WTC11 (cell line): ENCODE measurements at regions not wholly inside any gene's neighbourhood (a gene's known extent, or its start where the extent isn't known, plus 50 kb on each side); places are given as distances from the start of the nearest gene placed in this dataset.

Experiments
- CREB1 ChIP-seq: sonication (generic); formaldehyde crosslinking; IDR thresholded peaks from 2 replicates; pipeline ENCODE4 v1.8.0; 2023; ENCODE audit warnings: mild to moderate bottlenecking, missing genetic modification reagents
- FOXJ3 ChIP-seq: sonication (generic); formaldehyde crosslinking; IDR thresholded peaks from 2 replicates; pipeline ENCODE4 v1.9.0; 2021; ENCODE audit warnings: missing genetic modification reagents, mild to moderate bottlenecking, borderline replicate concordance
- GABPB1 ChIP-seq: sonication (generic); formaldehyde crosslinking; IDR thresholded peaks from 2 replicates; pipeline ENCODE4 v1.8.1; 2023; ENCODE audit warnings: mild to moderate bottlenecking, missing genetic modification reagents
- NFE2L1 ChIP-seq: sonication (generic); formaldehyde crosslinking; IDR thresholded peaks from 2 replicates; pipeline ENCODE4 v1.8.1; 2023; ENCODE audit warnings: missing genetic modification reagents
- SP1 ChIP-seq: sonication (generic); formaldehyde crosslinking; conservative IDR thresholded peaks from 2 replicates; pipeline ENCODE4 v1.8.1; 2022; ENCODE audit warnings: missing genetic modification reagents
- TEAD1 ChIP-seq: sonication (generic); formaldehyde crosslinking; IDR thresholded peaks from 2 replicates; pipeline ENCODE4 v1.8.0; 2022; ENCODE audit warnings: mild to moderate bottlenecking, missing genetic modification reagents
- TF ChIP-seq, protein P1 (sequence below): fragments of 200-600 bp; IDR thresholded peaks from 2 replicates; pipeline ENCODE4 v1.8.0; 2022; ENCODE audit warnings: antibody characterized with exemption
- TF ChIP-seq, protein P2 (sequence below): sonication (generic); formaldehyde crosslinking; IDR thresholded peaks from 2 replicates; pipeline ENCODE4 v1.8.0; 2022; ENCODE audit warnings: mild to moderate bottlenecking, missing genetic modification reagents
- TF ChIP-seq, protein P3 (sequence below): sonication (generic); formaldehyde crosslinking; IDR thresholded peaks from 2 replicates; pipeline ENCODE4 v1.8.1; 2022; ENCODE audit warnings: low read depth, missing genetic modification reagents, borderline replicate concordance
- TF ChIP-seq, protein P4 (sequence below): sonication (generic); formaldehyde crosslinking; IDR thresholded peaks from 2 replicates; pipeline ENCODE4 v1.8.1; 2023; ENCODE audit warnings: mild to moderate bottlenecking, missing genetic modification reagents
- TF ChIP-seq, protein P5 (sequence below): sonication (generic); formaldehyde crosslinking; IDR thresholded peaks from 2 replicates; pipeline ENCODE4 v1.8.0; 2022; ENCODE audit warnings: mild to moderate bottlenecking, missing genetic modification reagents
- TF ChIP-seq, protein P6 (sequence below): fragments of 250-450 bp; sonication (Bioruptor Pico); IDR thresholded peaks from 2 replicates; pipeline ENCODE4 v2.1.2; 2022; ENCODE audit warnings: mild to moderate bottlenecking, moderate library complexity
- TF ChIP-seq, protein P7 (sequence below): sonication (generic); formaldehyde crosslinking; IDR thresholded peaks from 2 replicates; pipeline ENCODE4 v1.8.0; 2022; ENCODE audit warnings: mild to moderate bottlenecking, missing genetic modification reagents
- TF ChIP-seq, protein P8 (sequence below): sonication (generic); formaldehyde crosslinking; IDR thresholded peaks from 2 replicates; pipeline ENCODE4 v1.8.1; 2023; ENCODE audit warnings: mild to moderate bottlenecking, moderate library complexity, missing genetic modification reagents

DNA sequence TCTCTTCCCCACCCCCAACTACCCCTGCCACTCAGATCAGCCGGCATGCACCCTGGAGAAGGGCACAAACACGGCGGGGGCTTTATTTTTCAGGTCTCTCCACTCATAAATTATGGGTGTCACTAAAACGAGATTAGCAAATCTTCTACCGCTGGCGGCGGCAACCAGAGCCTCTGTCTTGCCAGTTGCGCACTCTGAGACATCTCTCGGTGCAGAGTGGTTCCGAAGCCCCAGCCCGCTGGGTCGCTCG lies 125.3 kb upstream of the C11orf58 start:
- TF ChIP-seq, protein P1, sequence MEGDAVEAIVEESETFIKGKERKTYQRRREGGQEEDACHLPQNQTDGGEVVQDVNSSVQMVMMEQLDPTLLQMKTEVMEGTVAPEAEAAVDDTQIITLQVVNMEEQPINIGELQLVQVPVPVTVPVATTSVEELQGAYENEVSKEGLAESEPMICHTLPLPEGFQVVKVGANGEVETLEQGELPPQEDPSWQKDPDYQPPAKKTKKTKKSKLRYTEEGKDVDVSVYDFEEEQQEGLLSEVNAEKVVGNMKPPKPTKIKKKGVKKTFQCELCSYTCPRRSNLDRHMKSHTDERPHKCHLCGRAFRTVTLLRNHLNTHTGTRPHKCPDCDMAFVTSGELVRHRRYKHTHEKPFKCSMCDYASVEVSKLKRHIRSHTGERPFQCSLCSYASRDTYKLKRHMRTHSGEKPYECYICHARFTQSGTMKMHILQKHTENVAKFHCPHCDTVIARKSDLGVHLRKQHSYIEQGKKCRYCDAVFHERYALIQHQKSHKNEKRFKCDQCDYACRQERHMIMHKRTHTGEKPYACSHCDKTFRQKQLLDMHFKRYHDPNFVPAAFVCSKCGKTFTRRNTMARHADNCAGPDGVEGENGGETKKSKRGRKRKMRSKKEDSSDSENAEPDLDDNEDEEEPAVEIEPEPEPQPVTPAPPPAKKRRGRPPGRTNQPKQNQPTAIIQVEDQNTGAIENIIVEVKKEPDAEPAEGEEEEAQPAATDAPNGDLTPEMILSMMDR, result no peak
- TF ChIP-seq FOXJ3 (CRISPR knock-in tag) (no peak), GABPB1 (CRISPR knock-in tag) (no peak), SP1 (no peak), CREB1 (CRISPR knock-in tag) (no peak), NFE2L1 (CRISPR knock-in tag) (no peak), TEAD1 (CRISPR knock-in tag) (no peak)
- TF ChIP-seq, protein P2, sequence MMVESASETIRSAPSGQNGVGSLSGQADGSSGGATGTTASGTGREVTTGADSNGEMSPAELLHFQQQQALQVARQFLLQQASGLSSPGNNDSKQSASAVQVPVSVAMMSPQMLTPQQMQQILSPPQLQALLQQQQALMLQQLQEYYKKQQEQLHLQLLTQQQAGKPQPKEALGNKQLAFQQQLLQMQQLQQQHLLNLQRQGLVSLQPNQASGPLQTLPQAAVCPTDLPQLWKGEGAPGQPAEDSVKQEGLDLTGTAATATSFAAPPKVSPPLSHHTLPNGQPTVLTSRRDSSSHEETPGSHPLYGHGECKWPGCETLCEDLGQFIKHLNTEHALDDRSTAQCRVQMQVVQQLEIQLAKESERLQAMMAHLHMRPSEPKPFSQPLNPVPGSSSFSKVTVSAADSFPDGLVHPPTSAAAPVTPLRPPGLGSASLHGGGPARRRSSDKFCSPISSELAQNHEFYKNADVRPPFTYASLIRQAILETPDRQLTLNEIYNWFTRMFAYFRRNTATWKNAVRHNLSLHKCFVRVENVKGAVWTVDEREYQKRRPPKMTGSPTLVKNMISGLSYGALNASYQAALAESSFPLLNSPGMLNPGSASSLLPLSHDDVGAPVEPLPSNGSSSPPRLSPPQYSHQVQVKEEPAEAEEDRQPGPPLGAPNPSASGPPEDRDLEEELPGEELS (CRISPR knock-in tag), result no peak
- TF ChIP-seq, protein P3, sequence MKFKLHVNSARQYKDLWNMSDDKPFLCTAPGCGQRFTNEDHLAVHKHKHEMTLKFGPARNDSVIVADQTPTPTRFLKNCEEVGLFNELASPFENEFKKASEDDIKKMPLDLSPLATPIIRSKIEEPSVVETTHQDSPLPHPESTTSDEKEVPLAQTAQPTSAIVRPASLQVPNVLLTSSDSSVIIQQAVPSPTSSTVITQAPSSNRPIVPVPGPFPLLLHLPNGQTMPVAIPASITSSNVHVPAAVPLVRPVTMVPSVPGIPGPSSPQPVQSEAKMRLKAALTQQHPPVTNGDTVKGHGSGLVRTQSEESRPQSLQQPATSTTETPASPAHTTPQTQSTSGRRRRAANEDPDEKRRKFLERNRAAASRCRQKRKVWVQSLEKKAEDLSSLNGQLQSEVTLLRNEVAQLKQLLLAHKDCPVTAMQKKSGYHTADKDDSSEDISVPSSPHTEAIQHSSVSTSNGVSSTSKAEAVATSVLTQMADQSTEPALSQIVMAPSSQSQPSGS (CRISPR knock-in tag), result no peak
- TF ChIP-seq, protein P4, sequence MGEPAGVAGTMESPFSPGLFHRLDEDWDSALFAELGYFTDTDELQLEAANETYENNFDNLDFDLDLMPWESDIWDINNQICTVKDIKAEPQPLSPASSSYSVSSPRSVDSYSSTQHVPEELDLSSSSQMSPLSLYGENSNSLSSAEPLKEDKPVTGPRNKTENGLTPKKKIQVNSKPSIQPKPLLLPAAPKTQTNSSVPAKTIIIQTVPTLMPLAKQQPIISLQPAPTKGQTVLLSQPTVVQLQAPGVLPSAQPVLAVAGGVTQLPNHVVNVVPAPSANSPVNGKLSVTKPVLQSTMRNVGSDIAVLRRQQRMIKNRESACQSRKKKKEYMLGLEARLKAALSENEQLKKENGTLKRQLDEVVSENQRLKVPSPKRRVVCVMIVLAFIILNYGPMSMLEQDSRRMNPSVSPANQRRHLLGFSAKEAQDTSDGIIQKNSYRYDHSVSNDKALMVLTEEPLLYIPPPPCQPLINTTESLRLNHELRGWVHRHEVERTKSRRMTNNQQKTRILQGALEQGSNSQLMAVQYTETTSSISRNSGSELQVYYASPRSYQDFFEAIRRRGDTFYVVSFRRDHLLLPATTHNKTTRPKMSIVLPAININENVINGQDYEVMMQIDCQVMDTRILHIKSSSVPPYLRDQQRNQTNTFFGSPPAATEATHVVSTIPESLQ (CRISPR knock-in tag), result no peak
- TF ChIP-seq, protein P5, sequence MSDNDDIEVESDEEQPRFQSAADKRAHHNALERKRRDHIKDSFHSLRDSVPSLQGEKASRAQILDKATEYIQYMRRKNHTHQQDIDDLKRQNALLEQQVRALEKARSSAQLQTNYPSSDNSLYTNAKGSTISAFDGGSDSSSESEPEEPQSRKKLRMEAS (CRISPR knock-in tag), result no peak
- TF ChIP-seq, protein P6, sequence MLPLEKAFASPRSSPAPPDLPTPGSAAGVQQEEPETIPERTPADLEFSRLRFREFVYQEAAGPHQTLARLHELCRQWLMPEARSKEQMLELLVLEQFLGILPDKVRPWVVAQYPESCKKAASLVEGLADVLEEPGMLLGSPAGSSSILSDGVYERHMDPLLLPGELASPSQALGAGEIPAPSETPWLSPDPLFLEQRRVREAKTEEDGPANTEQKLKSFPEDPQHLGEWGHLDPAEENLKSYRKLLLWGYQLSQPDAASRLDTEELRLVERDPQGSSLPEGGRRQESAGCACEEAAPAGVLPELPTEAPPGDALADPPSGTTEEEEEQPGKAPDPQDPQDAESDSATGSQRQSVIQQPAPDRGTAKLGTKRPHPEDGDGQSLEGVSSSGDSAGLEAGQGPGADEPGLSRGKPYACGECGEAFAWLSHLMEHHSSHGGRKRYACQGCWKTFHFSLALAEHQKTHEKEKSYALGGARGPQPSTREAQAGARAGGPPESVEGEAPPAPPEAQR, result no peak
- TF ChIP-seq, protein P7, sequence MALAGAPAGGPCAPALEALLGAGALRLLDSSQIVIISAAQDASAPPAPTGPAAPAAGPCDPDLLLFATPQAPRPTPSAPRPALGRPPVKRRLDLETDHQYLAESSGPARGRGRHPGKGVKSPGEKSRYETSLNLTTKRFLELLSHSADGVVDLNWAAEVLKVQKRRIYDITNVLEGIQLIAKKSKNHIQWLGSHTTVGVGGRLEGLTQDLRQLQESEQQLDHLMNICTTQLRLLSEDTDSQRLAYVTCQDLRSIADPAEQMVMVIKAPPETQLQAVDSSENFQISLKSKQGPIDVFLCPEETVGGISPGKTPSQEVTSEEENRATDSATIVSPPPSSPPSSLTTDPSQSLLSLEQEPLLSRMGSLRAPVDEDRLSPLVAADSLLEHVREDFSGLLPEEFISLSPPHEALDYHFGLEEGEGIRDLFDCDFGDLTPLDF (CRISPR knock-in tag), result no peak
- TF ChIP-seq, protein P8, sequence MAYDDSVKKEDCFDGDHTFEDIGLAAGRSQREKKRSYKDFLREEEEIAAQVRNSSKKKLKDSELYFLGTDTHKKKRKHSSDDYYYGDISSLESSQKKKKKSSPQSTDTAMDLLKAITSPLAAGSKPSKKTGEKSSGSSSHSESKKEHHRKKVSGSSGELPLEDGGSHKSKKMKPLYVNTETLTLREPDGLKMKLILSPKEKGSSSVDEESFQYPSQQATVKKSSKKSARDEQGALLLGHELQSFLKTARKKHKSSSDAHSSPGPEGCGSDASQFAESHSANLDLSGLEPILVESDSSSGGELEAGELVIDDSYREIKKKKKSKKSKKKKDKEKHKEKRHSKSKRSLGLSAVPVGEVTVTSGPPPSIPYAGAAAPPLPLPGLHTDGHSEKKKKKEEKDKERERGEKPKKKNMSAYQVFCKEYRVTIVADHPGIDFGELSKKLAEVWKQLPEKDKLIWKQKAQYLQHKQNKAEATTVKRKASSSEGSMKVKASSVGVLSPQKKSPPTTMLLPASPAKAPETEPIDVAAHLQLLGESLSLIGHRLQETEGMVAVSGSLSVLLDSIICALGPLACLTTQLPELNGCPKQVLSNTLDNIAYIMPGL, result no peak
